HepG2 (cell line): ENCODE measurements at regions not wholly inside any gene's neighbourhood (a gene's known extent, or its start where the extent isn't known, plus 50 kb on each side); places are given as distances from the start of the nearest gene placed in this dataset.

Source experiments
- ATAC-seq: fragments of 200-7000 bp; cut with Tn5 transposase; 3 replicates; pipeline ENCODE4 v1.9.1; 2020; ENCODE audit warnings: mild to moderate bottlenecking, moderate library complexity
- BruUV-seq: library from RNA; stranded (reverse); fragments of 400-500 nt; replicated peaks from 2 replicates; lab custom pipeline; 2021; lab: Mats Ljungman, UMichigan
- CTCF ChIA-PET: fragments of 300-600 bp; formaldehyde crosslinking; extraction: SDS; loops from one replicate; lab custom pipeline; 2021; ENCODE audit warnings: low total read pairs, inconsistent platforms, low intra/inter-chr PET ratio; lab: Yijun Ruan, JAX
- POLR2A ChIA-PET: fragments of 350-600 bp; sonication (Branson Sonifier 250); formaldehyde crosslinking; loops from one replicate; lab custom pipeline; 2020; ENCODE audit warnings: antibody characterized with exemption, inconsistent platforms; lab: Yijun Ruan, JAX
- DNase-seq: peaks from one replicate; pipeline ENCODE4 v3.0.0-alpha.2; 2015; ENCODE audit warnings: low spot score
- FAIRE-seq: peaks from 3 replicates; lab custom pipeline; 2011; peaks lifted over from hg19 to GRCh38; lab: Jason Lieb, UNC
- H2AFZ ChIP-seq: one replicate; pipeline ENCODE4 v1.6.1; 2011; ENCODE audit warnings: low read length, inconsistent platforms
- H3K27ac ChIP-seq: fragments of 300-600 bp; 3 replicates; pipeline ENCODE4 v1.8.0; 2011; ENCODE audit warnings: mixed run types, mild to moderate bottlenecking, mixed read lengths, low read length, inconsistent platforms; ENCODE audit not compliant: insufficient read depth; ENCODE audit errors: extremely low read length
- H3K27me3 ChIP-seq, 2 experiments: fragments of 200-600 bp in 1 of 2; 2 replicates in 1 of 2; 3 replicates in 1 of 2; pipeline versions ENCODE4 v1.6.0 to v1.8.0; 2011; ENCODE audit warnings: low read length in 2 of 2, mild to moderate bottlenecking in 2 of 2, moderate library complexity in 2 of 2, inconsistent platforms in 1 of 2; ENCODE audit not compliant: insufficient read depth in 2 of 2, control insufficient read depth in 1 of 2
- H3K36me3 ChIP-seq, 2 experiments: fragments of 200-600 bp in 1 of 2; replicated peaks in 1 of 2; 2 replicates in 1 of 2; 3 replicates in 1 of 2; pipeline versions ENCODE4 v1.5.1 to v1.8.0; 2011; ENCODE audit warnings: low read length in 2 of 2, inconsistent platforms in 1 of 2; ENCODE audit not compliant: insufficient read depth in 2 of 2, control insufficient read depth in 1 of 2
- H3K4me1 ChIP-seq: 2 replicates; pipeline ENCODE4 v1.5.1; 2012; ENCODE audit warnings: low read length, inconsistent platforms; ENCODE audit not compliant: insufficient read depth
- H3K4me2 ChIP-seq: 2 replicates; pipeline ENCODE4 v1.6.0; 2011; ENCODE audit warnings: low read depth, low read length, inconsistent platforms
- H3K4me3 ChIP-seq, 3 experiments: fragments of 200-600 bp in 1 of 3; sonication (generic), shearing (Covaris generic) in 1 of 3; replicated peaks in 1 of 3; 2 replicates each; pipeline ENCODE4 v1.5.1; 2011 to 2016; ENCODE audit warnings: low read length in 3 of 3, inconsistent platforms in 2 of 3, low read depth in 2 of 3, mild to moderate bottlenecking in 2 of 3, control low read depth in 1 of 3, mixed read lengths in 1 of 3; ENCODE audit not compliant: insufficient read depth in 1 of 3
- H3K79me2 ChIP-seq: one replicate; pipeline ENCODE4 v1.6.1; 2011; ENCODE audit warnings: low read length, inconsistent platforms; ENCODE audit not compliant: insufficient read depth
- H3K9ac ChIP-seq: 2 replicates; pipeline ENCODE4 v1.6.0; 2011; ENCODE audit warnings: mild to moderate bottlenecking, low read depth, low read length, inconsistent platforms; ENCODE audit not compliant: insufficient read depth
- H3K9me3 ChIP-seq: 2 replicates; pipeline ENCODE4 v1.5.1; 2012; ENCODE audit warnings: mild to moderate bottlenecking, low read length
- H4K20me1 ChIP-seq: 2 replicates; pipeline ENCODE4 v1.6.0; 2011; ENCODE audit warnings: inconsistent platforms, mild to moderate bottlenecking, low read length, moderate library complexity; ENCODE audit not compliant: insufficient read depth
- CHD4 ChIP-seq: fragments of 200-600 bp; sonication (generic); IDR thresholded peaks from 2 replicates; pipeline ENCODE4 v1.7.0; 2017; ENCODE audit warnings: mild to moderate bottlenecking, low read length, borderline replicate concordance
- GMEB1 ChIP-seq: sonication (generic); formaldehyde crosslinking; IDR thresholded peaks from 2 replicates; pipeline ENCODE4 v1.5.1; 2020; ENCODE audit warnings: missing genetic modification reagents, mild to moderate bottlenecking, borderline replicate concordance
- HNRNPLL ChIP-seq: fragments of 200-400 bp; formaldehyde crosslinking; IDR thresholded peaks from 2 replicates; pipeline ENCODE4 v1.6.1; 2017; ENCODE audit warnings: mild to moderate bottlenecking, low read depth, low read length; ENCODE audit not compliant: poor library complexity, severe bottlenecking
- NFAT5 ChIP-seq: sonication (generic); formaldehyde crosslinking; IDR thresholded peaks from 2 replicates; pipeline ENCODE4 v1.4.0; 2020; ENCODE audit warnings: missing genetic modification reagents
- NPAS2 ChIP-seq: sonication (generic); formaldehyde crosslinking; IDR thresholded peaks from 2 replicates; pipeline ENCODE4 v1.8.0; 2022; ENCODE audit warnings: mild to moderate bottlenecking, missing genetic modification reagents, borderline replicate concordance
- RAD21 ChIP-seq: fragments of 450-650 bp; formaldehyde crosslinking; IDR thresholded peaks from 2 replicates; pipeline ENCODE4 v1.5.0; 2020; ENCODE audit warnings: mild to moderate bottlenecking
- REPIN1 ChIP-seq: sonication (generic); formaldehyde crosslinking; IDR thresholded peaks from 2 replicates; pipeline ENCODE4 v1.8.0; 2022; ENCODE audit warnings: missing genetic modification reagents, low read depth, mild to moderate bottlenecking, borderline replicate concordance
- ZNF253 ChIP-seq: sonication (generic); formaldehyde crosslinking; IDR thresholded peaks from 2 replicates; pipeline ENCODE4 v1.8.0; 2022; ENCODE audit warnings: mild to moderate bottlenecking, missing genetic modification reagents, borderline replicate concordance
- ZNF557 ChIP-seq: sonication (generic); formaldehyde crosslinking; IDR thresholded peaks from 2 replicates; pipeline ENCODE4 v1.4.0; 2020; ENCODE audit warnings: missing genetic modification reagents
- ZNF597 ChIP-seq: sonication (generic); formaldehyde crosslinking; IDR thresholded peaks from 2 replicates; pipeline ENCODE4 v1.5.0; 2020; ENCODE audit warnings: missing genetic modification reagents
- WGBS: methylation state at CpG from one replicate; pipeline ENCODE4 v1.1.6; 2017; ENCODE audit warnings: low lambda C conversion rate; 5-methylcytosine and 5-hydroxymethylcytosine counted together
- in situ Hi-C: cut with HindIII; loops from 2 replicates; pipeline ENCODE4 v1.10.0; 2017; ENCODE audit warnings: low pct_unique_long_range_greater_than_20kb; ENCODE audit not compliant: extremely low pct_ligation_motif_present
- intact Hi-C: fragments of 100-400 bp; cut with micrococcal nuclease; formaldehyde crosslinking; loops from one replicate; pipeline ENCODE4 v1.10.0; 2022; ENCODE audit not compliant: unreplicated experiment

GRCh38 chr10:21308018-21308417 lies 217.5 kb downstream of the SKIDA1 start:
- no peak overlapping the region for H2AFZ ChIP-seq
- ATAC-seq (no peak), FAIRE-seq (no peak), DNase-seq (no peak)
- H3K4me2 ChIP-seq, result no peak overlapping the region
- POLR2A ChIA-PET, result no interaction called here
- no peaks in the 10 kb centered on the region for H4K20me1 ChIP-seq
- H3K9me3 ChIP-seq, result no peaks in the 10 kb centered on the region
- H3K79me2 ChIP-seq, result no peaks in the 10 kb centered on the region
- H3K27me3 ChIP-seq, result no peaks in the 10 kb centered on the region
- 35% methylated on average over 3 of the region's 3 CpGs for WGBS
- H3K4me3 ChIP-seq, result no peak overlapping the region
- no peaks in the 10 kb centered on the region for H3K36me3 ChIP-seq
- no peak overlapping the region for H3K27ac ChIP-seq
- H3K4me1 ChIP-seq, result no peaks in the 10 kb centered on the region
- H3K9ac ChIP-seq, result no peak overlapping the region
- intact Hi-C loops, result no loop called here
- CTCF ChIA-PET, result no interaction called here
- in situ Hi-C loops, result no loop called here
- no peak for TF ChIP-seq REPIN1
- TF ChIP-seq HNRNPLL, result no peak
- TF ChIP-seq ZNF597, result no peak
- TF ChIP-seq NPAS2 (CRISPR knock-in tag), result no peak
- TF ChIP-seq ZNF557 (CRISPR knock-in tag), result no peak
- TF ChIP-seq ZNF253 (CRISPR knock-in tag), result no peak
- TF ChIP-seq CHD4, result no peak
- no peak for TF ChIP-seq RAD21 (CRISPR knock-in tag)
- no peak for TF ChIP-seq GMEB1 (CRISPR knock-in tag)
- TF ChIP-seq NFAT5 (CRISPR knock-in tag), result no peak
- BruUV-seq, result no TSS peak
